Hepatic stellate cell (primary cell): ENCODE measurements at regions not wholly inside any gene's neighbourhood (a gene's known extent, or its start where the extent isn't known, plus 50 kb on each side); places are given as distances from the start of the nearest gene placed in this dataset.

Experiments
- DNase-seq: peaks from one replicate; pipeline ENCODE4 v3.0.0; 2011; ENCODE audit warnings: low spot score

DNA sequence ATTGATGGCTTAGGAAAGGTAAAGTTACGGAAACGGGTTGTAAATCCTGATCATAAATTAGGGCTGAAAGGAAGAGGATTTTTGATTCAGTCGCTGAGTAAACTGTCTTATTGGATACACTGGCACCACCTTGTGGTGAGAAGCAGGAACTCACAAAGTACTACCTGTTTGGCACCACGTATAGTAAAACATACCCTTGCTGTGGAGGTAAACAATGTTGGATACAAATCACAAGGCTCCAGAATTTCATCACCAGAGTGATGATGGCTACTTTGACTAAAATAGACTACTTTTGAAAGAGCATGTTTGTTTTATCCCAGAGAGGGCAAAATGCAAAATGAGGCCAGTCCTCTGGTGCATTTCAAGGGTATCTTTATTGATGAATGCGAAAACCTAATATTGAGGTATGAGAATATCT, 216.9 kb downstream of the IGSF11 start:
- peak; percentile 19 for DNase-seq

DNA sequence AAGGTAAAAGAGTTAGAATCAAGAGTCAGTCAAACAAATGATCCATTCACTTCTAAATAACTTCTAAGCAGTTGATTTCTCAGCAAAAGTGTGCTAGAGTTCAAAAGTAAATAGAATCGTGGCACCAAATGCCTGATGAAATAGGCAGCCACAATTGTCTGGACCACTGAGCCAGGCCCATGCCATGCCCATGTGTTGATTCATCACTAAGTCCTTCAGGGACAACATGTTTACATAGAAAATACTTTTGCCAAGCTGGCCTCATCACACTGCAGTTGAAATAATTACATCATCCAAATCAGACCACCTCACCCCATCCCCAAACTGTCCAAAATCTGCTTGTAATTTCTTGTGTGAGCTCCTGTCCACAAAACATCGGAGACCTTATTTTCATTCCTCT, 216.3 kb downstream of the IGSF11 start:
- DNase-seq: peak; percentile 14

DNA sequence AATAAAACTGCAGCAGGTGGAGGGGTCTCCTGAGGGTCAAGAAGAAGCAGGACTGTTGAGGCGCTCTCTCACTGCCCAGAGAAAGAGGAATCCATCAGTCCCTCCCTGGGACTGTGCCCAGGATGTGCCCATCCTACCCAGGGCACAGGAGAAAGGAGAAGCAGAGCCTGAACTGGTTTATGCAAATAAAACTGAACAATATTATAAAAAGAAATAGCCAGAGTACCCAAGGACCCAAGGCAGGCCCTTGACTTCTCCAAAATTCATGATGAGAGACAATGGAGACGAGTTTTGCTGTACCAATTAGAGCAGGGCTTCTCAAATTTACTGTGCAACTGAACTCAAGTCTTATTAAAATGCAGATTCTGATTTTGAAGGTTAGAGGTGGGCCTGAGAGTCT, 211.0 kb downstream of the IGSF11 start:
- no peak for DNase-seq

DNA sequence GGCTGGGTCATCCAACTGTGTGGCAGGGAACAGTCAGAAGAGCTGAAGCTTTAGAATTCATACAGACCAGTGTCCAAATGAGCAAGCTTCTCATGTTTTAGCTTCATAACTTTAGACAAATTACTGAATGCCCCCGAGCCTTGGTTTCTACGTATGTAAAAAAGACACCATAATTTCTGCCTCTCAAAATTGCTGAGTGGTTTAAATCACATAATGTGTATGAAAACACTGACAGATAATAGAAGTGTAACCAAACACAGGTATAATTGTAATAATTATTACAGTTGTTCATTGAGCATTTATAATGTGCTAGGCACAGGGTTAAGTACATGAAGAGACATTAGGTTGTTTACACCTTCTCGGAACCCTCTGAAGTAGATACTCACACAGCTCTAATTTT, 207.2 kb downstream of the IGSF11 start:
- no peak for DNase-seq

DNA sequence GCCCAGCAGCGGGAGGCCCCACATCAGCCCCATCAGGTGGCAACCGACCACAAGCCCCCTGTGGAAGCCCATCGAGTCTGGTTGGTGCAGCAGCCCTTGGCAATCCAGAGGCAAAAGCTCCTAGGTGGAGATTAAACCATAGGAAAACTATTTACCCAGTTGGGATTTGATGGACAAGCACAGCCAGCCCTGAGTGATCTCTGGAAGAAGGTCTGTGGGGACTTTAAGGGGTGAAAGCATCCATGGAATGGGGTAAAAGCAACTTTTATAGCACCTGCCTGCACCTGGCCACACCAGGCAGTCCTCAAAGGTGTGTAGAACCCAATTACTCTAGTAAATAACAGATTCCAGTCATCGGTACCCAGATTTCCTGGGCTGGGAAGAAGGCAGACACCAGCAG, 206.3 kb downstream of the IGSF11 start:
- DNase-seq: no peak

DNA sequence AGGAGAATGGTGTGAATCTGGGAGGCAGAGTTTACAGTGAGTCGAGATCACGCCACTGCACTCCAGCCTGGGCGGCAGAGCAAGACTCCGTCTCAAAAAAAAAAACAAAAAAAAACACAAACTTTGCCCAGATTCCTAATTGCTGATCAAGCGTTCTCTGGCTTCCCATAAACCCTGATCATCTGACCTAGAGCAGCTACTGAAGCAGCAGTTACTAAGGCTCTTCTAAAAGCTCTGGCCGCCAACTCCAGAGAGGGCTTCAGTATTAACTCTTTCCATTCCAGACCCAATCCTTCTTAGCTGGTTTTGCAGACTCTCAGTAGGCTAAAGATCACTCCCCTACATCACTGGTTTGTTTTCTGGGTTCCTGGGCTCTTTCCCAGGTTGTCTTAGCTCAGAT, 201.6 kb downstream of the IGSF11 start:
- no peak for DNase-seq

DNA sequence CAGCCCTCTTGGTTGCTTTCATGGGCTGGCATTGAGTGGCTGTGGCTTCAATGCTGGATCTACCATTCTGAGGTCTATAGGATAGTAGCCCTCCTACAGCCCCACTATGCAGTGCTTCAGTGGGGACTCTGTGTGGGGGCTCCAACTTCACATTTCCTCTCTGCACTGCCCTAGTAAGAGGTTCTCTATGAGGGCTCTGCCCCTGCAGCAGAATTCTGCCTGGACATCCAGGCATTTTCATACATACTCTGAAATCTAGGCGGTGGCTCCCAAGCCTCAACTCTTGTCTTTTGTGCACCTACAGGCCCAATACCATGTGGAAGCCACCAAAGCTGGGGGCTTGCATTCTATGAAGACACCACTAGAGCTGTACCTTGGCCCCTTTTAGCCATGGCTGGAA, 195.8 kb downstream of the IGSF11 start:
- DNase-seq: no peak

DNA sequence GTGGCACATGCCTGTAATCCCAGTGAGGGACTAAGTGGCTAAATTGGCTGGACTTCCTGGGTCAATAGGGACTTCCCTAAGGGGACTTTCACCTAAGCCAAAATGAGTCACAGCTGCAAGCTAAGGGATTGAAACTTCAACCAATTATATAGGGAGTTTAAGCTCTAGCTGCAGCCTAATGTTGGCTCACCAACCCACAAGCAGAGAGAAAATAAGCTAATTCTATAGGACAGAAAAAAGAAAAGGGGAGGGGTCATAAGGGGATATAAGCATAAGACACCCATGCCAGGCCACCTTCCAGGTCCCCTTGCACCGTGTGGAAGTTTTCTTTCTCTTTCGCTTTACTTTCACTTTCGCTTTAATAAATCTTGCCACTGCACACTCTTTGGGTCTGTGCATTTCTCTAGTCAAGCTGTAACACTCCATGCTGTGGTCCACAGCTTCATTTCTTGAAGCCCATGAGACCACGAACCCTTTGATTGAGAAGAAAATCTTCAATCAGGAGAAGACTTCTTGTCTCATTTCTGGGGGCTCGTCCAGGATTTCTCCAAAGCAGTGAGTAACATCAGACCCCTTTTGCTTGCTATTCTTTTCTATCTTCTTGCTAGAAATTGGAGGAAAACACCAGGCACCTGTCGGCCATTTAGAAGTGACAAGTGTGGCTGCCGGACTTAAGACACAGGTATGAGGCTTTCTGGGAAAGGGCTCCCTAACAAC, 192.3 kb downstream of the IGSF11 start:
- DNase-seq: no peak

DNA sequence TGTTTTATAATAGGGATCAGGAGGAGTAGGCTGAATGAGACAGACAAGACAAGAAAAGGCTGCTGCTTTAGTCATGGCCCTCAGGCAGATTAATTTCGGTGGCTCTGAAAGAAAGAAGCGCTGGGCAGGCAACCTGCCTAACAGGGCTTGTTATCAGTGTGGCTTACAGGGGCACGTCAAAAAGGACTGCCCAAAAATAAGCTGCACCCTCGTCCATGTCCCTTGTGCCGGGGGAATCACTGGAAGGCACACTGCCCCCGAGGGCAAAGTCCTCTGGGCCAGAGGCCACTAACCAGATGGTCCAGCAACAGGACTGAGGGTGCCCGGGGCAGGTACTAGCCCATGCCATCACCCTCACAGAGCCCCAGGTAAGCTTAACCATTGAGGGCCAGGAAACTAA, 188.5 kb downstream of the IGSF11 start:
- no peak for DNase-seq
